NCI-H345 treated with DMSO at 0.1 percent for 48 hours (cell line): ENCODE measurements at regions not wholly inside any gene's neighbourhood (a gene's known extent, or its start where the extent isn't known, plus 50 kb on each side); places are given as distances from the start of the nearest gene placed in this dataset.
"Not testable (repeated sequence)": the region's sequence is repeated elsewhere in the genome, so short reads cannot be mapped to it uniquely, and the experiment has no call there.

Source experiments
- DNase-seq: peaks from one replicate; lab custom pipeline; 2025; ENCODE audit not compliant: unreplicated experiment; lab: John Stamatoyannopoulos, UW

DNA sequence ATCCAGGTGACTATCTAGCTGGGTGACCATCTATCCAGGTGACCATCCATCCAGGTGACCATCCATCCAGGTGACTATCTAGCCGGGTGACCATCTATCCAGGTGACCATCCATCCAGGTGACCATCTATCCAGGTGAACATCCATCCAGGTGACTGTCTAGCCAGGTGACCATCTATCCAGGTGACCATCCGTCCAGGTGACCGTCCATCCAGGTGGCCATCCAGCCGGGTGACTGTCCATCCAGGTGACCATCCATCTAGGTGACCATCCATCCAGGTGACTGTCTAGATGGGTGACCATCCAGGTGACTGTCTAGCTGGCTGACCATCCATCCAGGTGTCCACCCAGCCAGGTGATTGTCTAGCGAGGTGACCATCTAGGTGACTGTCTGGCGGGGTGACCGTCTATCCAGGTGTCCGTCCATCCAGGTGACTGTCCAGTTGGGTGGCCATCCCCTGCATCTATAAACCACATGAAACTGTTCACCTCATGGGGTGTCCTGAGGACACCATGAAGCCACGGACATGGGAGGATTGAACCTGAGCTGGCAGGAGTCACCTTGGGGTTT is 305.3 kb downstream of the NDUFA10 start:
- no peak for DNase-seq

DNA sequence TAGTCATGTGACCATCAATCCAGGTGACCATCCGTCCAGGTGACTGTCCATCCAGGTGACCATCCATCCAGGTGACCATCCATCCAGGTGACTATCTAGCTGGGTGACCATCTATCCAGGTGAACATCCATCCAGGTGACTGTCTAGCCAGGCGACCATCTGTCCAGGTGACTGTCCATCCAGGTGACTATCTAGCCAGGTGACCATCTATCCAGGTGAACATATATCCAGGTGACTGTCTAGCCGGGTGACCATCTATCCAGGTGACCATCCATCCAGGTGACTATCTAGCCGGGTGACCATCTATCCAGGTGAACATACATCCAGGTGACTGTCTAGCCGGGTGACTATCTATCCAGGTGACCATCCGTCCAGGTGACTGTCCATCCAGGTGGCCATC is 306.2 kb downstream of the NDUFA10 start:
- DNase-seq, result not testable (repeated sequence)

DNA sequence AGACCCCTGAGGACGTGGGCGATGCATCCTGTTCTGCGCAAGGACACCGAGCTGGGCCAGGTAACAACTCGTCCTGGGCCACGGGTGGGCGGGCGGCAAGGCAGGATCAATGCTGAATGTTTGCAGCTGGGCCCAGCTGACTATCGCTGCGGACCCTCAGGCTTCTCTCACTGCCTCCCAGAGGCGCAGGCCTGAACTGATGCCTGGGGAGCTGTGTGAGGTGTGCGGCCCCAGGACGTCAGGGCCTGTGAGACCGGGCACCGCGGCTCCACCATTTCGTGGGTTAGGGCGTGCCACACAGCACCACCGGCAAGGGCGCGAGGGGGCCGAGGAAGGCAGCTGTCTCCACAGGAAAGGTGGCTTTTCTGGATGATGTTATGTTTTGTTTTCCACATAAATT is 307.4 kb downstream of the NDUFA10 start:
- DNase-seq, result no peak

- DNase-seq, result no peak
Observed at GRCh38 chr2:239717319-239717675, 307.8 kb downstream of the NDUFA10 start.

DNA sequence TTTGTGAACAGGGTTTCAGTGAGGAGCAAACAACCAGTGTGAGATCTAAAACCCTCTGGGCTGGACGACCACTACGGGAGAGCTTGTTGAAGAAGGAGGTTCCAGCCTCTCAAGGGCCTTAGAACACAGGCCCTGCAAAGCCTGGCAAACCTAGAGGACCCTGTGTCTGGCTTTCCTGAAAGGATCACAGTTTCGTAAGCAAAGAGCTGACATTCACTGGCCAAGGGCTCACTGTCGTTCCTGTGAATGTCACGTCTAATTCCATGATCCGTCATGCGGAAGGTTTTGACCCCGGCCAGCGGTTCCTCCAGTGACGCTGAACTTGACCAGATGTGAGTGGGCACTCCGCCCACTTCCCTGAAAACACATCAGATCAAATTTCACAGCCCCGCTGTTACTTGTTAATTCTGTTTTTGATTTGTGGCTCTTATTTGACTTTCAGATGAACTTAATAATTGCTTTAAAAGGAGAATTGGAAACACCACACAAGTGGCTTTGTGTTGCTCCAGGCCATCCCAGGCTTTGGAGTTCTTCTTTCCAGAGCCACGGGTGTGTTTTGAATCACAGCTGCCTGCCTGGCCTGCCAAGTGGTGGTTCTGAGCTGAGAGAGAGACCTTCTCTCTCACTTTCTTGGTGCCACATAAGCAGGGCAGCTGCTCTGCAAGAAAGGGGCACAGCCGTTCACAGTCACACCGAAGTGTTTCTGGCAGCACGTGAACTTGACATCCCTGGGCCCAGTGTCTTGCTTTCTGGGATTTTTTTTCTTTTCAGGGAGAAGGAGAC is 308.4 kb downstream of the NDUFA10 start:
- DNase-seq, result no peak

GRCh38 chr2:239716009-239716408 is 309.1 kb downstream of the NDUFA10 start:
- DNase-seq, result no peak

GRCh38 chr2:239715606-239716005 is 309.5 kb downstream of the NDUFA10 start:
- DNase-seq, result no peak

- DNase-seq, result no peak
Observed at GRCh38 chr2:239715202-239715601, 309.9 kb downstream of the NDUFA10 start.

GRCh38 chr2:239714116-239714515 is 311.0 kb downstream of the NDUFA10 start:
- DNase-seq, result no peak

- no peak for DNase-seq
Observed at GRCh38 chr2:239712755-239713154, 311.9 kb upstream of the HDAC4 start.

DNA sequence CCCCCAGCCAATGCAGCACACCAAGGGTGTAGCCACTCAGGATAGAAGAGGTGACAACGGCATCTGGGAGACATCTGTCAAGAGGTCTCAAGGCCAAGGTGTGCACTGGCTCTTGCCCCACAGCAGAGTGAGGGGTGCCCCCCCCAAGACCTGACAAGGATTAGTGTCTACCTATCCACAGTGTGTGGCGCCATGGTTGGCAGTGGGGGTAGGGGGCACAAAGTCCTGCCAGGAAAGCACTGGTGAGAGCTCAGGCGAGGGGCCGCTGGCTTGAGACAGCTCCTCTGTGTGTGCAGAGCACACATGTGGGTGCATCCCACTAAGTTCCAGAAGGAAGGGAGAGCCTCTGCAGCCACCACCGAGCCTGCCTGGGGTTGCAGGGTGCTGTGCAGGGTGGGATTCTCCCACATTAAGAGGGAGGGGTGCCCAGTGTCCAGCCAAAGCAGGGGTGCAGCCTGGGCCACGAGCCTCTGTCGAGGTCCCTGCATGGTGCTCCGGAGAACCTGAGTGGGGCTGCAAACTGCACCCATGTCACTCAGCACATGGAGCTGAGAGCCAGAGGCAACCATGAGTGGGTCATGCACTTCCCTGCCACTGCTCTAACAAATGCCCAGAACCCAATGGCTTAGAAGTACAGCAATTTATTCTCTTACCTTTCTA is 311.2 kb upstream of the HDAC4 start:
- no peak for DNase-seq

DNA sequence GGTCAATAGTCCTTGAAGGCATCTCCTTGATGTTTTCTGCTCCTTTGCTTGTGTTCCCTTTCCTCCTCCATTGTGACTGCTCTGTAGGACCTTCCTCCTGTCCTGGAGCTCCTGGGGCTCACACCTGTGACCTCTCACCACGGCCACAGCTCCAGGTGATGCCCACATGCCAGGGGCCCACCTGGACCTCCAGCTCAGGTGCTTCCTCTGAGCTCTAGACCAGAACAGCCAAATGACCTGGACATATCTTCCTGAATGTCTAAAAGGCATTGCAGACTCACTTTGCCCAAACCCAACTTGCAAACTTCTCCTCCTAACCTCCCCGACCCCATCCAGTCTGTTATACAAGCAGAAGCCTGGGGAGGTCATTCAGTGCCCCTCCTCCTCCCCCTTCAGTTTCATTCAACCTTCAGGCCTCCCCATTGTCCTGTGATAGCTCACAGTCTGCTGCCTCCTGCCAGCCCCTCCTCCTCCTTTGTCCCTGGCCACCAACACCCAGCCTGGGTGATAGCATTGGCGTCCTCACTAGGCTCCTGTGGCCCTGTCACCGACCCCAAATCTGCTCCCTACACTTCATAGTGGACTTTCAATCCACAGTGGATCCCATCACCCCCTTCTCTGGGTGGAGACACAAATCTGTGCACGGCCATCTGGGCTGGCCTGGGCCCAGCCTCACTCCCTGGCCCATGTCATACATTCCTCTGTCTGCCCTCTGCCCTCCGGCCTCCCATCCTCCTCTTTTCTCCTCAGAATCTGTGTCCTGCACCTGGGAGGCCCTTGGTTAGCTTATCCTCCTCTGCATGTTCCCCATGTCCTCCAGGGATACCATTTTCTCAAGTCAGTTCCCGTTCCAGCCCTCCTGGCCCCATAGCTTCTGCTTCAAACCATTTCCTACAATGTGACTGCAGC is 310.4 kb upstream of the HDAC4 start:
- no peak for DNase-seq

DNA sequence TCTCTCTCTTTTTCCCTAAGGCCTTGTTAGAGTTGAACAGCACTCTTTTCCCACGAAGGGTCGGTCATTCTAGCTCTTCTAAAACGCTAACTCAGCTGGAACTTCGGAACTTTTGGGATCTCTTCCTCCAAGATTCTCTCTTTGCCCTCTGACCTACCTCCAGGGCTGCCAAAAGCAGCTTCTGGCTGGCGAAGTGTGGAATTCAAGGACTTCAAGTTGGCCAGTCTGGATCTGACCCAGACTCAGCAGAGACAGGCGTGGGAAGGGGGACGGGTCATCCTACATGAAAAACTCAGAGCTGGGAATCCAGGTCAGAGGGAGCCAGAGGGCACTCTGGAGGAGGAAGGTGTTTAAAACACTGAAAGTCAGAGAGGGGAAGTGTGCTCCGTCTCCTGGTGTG is 305.5 kb upstream of the HDAC4 start:
- no peak for DNase-seq

GRCh38 chr2:239704737-239705136 is 303.9 kb upstream of the HDAC4 start:
- DNase-seq, result no peak

DNA sequence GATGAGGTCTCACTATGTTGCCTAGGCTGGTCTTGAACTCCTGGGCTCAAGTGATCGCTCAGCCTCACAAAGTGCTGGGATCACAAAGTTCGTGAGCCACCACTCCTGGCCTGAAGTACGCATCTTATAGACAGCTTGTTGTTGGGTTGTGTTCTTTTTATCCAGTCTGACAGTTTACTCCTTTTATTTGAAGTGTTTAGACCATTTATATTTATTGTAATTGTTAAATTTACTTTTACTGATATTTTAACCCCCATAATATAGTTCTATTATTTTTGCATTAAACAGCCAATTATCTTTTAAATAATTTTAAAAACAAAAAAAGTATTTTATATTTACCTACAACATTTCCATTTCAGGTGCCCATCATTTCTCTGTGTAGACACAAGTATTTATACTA is 303.0 kb upstream of the HDAC4 start:
- DNase-seq, result no peak

- no peak for DNase-seq
Observed at GRCh38 chr2:239700686-239701345, 300.0 kb upstream of the HDAC4 start.

- no peak for DNase-seq
Observed at GRCh38 chr2:239697399-239698164, 296.8 kb upstream of the HDAC4 start.

DNA sequence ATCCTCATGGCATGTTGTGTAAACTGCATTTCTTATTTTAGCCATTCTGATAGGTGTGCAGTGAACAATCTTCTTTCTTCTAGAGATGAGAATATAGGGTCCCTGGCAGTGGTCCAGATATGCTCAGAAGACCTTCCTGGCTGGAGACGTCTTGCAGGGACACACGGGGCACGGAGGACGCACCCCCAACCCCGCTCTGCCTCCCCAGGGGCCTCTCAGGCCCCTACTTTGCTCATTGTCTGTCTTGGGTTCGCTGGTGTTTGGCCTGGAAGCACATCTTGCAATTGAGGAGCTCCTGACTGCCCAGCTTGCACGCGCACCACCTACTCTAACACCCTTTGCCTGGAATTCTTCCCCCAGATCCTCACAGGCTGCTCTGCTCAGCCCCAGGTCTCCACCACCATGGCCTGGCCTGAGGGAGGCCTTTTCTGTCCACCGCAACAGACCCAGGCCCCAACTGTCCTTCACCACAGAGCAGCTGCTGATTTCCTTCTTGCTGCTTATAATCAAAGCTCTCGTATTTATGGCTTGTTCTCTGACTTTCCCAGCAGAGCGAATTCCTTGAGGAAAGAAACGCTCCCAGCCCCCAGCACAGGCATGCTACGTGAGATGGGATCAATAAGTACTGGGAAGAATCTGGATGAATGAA is 295.9 kb upstream of the HDAC4 start:
- DNase-seq, result no peak

DNA sequence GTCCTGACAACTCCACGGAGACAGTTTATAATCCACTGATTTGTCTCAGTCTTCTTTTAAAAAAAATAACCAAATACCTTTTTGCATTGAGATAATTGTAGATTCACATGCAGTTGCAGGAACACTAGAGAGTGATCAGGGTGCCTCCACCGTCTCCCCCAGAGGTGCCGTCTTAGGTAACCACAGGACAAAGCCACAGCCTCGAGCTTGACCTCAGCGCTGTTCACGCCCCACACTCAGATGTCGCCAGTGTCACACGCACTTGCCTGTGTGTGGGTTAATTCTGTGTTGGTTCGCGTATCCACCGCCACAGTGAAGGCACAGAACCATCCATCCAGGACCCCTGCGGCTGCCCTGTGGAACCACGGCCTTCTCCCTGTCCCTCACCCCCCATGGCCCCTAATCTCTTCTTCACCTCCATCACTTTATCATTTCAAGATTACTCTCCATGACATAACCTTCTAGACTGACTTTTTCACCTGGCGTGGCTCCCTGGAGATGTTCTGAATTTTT is 295.0 kb upstream of the HDAC4 start:
- DNase-seq, result no peak
